ENCODE measurements at regions not wholly inside any gene's neighbourhood (a gene's known extent, or its start where the extent isn't known, plus 50 kb on each side); places are given as distances from the start of the nearest gene placed in this dataset.

DNA sequence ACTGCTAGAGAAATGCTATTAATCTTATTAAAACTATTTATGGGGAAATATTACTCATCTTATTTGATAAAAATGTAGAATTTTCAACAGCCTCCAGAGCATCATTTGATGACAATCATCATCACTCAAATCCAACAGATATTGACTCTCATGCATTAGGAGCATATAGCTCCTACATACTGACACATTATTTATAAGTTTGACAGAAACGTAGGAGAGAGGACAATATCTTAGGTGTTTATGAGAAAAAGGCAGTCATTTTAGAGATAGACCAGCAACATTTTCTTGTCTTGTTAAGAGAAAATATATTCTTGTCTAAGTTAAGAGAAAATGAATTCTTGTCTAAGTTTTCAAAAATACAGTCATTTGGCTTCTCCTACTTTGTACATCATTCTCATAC lies 2550.2 kb downstream of the PCDH7 start:
- TF ChIP-seq, protein P1, sequence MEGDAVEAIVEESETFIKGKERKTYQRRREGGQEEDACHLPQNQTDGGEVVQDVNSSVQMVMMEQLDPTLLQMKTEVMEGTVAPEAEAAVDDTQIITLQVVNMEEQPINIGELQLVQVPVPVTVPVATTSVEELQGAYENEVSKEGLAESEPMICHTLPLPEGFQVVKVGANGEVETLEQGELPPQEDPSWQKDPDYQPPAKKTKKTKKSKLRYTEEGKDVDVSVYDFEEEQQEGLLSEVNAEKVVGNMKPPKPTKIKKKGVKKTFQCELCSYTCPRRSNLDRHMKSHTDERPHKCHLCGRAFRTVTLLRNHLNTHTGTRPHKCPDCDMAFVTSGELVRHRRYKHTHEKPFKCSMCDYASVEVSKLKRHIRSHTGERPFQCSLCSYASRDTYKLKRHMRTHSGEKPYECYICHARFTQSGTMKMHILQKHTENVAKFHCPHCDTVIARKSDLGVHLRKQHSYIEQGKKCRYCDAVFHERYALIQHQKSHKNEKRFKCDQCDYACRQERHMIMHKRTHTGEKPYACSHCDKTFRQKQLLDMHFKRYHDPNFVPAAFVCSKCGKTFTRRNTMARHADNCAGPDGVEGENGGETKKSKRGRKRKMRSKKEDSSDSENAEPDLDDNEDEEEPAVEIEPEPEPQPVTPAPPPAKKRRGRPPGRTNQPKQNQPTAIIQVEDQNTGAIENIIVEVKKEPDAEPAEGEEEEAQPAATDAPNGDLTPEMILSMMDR (IDR thresholded peaks at IDR 0.05): no peak
- TF ChIP-seq EZH2phosphoT487 (IDR thresholded peaks at IDR 0.05): no peak

Data from neural progenitor cell (in vitro differentiated cells).